22Rv1 (cell line): ENCODE measurements at regions not wholly inside any gene's neighbourhood (a gene's known extent, or its start where the extent isn't known, plus 50 kb on each side); places are given as distances from the start of the nearest gene placed in this dataset.

Source experiments
- CTCF ChIP-seq: fragments of 450-650 bp; IDR thresholded peaks from 2 replicates; pipeline ENCODE4 v1.5.1; 2017; ENCODE audit warnings: mild to moderate bottlenecking
- ZFX ChIP-seq: fragments of 450-650 bp; IDR thresholded peaks from 2 replicates; pipeline ENCODE4 v1.6.1; 2017; ENCODE audit warnings: antibody characterized with exemption, borderline replicate concordance

GRCh38 chr10:43958964-43959363 lies 310.3 kb upstream of the ZNF32 start:
- no peak for TF ChIP-seq CTCF
- no peak for TF ChIP-seq ZFX
